ENCODE measurements at regions not wholly inside any gene's neighbourhood (a gene's known extent, or its start where the extent isn't known, plus 50 kb on each side); places are given as distances from the start of the nearest gene placed in this dataset.

DNA sequence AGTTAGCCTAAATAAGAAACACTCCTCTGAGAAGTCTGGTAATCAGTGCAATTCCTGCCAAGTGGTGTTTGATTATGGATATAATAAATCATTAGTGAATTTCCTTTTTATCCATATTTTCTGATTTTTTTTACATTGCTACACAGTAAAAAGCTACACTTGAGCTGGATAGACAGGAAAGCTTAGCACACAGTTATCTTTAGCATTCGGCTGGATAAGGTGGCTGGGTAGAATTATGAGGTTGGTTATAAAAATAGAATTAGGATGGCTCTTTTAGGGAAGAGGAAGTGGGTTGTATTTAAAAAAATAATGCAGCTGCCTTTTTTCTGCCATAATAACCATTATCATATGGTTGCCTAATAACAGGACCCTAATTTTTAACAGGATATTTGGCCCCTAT is 460.6 kb downstream of the NAF1 start:
- TF ChIP-seq, protein P1, sequence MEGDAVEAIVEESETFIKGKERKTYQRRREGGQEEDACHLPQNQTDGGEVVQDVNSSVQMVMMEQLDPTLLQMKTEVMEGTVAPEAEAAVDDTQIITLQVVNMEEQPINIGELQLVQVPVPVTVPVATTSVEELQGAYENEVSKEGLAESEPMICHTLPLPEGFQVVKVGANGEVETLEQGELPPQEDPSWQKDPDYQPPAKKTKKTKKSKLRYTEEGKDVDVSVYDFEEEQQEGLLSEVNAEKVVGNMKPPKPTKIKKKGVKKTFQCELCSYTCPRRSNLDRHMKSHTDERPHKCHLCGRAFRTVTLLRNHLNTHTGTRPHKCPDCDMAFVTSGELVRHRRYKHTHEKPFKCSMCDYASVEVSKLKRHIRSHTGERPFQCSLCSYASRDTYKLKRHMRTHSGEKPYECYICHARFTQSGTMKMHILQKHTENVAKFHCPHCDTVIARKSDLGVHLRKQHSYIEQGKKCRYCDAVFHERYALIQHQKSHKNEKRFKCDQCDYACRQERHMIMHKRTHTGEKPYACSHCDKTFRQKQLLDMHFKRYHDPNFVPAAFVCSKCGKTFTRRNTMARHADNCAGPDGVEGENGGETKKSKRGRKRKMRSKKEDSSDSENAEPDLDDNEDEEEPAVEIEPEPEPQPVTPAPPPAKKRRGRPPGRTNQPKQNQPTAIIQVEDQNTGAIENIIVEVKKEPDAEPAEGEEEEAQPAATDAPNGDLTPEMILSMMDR (IDR thresholded peaks at IDR 0.05; ENCODE audit: unreplicated experiment): no peak
- DNase-seq (ENCODE audit: low spot score, unreplicated experiment): no peak
- H3K27me3 Mint-ChIP-seq: no peaks in the 10 kb centered on the region
- no peaks in the 10 kb centered on the region for H3K4me1 Mint-ChIP-seq (ENCODE audit: low read depth)
- no peaks in the 10 kb centered on the region for H3K36me3 Mint-ChIP-seq (ENCODE audit: insufficient read depth)
- no peak overlapping the region for H3K27ac Mint-ChIP-seq
- H3K4me3 Mint-ChIP-seq (ENCODE audit: low read depth): no peak overlapping the region
- peaks cover 10% of the 10 kb centered on the region for H3K9me3 Mint-ChIP-seq (ENCODE audit: low read depth)

DNA sequence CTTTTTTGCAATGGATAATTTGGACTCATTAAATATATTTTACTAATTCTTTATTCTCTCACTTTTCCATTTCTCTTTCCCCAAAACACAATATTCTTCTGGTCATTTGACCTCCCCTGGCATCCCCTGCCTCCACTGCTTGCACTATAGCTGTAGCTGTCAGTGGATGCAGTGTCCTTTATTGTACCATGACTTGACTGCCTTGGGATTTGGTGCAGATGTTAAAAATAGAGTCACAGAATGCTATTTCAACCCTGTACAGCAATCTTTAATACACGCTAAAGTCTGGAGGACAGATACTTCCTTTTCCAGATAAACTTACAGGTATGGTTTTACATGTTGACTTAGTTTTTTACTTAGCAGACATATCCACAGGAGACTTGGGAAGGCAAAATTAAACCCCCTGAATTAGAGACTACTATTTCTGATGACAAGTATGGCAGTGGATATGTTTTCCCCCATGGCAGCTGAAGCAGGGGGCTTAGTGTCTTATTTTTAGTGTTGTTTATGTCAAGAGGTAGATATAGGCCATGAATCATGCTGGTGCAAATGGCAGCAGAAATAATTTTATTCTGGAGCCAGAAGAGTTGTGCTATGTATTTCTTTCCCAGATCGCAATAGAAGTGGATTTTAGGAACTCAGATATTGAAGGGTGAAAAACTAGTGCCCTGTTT is 461.4 kb downstream of the NAF1 start:
- Mint-ChIP-seq H3K27me3 (no peaks in the 10 kb centered on the region), H3K36me3 (ENCODE audit: insufficient read depth) (no peaks in the 10 kb centered on the region), H3K4me3 (ENCODE audit: low read depth) (no peak overlapping the region), H3K9me3 (ENCODE audit: low read depth) (peaks cover 9% of the 10 kb centered on the region), H3K27ac (no peak overlapping the region), H3K4me1 (ENCODE audit: low read depth) (no peaks in the 10 kb centered on the region)
- DNase-seq (ENCODE audit: low spot score, unreplicated experiment): no peak
- TF ChIP-seq, protein P1 (IDR thresholded peaks at IDR 0.05; ENCODE audit: unreplicated experiment): no peak

DNA sequence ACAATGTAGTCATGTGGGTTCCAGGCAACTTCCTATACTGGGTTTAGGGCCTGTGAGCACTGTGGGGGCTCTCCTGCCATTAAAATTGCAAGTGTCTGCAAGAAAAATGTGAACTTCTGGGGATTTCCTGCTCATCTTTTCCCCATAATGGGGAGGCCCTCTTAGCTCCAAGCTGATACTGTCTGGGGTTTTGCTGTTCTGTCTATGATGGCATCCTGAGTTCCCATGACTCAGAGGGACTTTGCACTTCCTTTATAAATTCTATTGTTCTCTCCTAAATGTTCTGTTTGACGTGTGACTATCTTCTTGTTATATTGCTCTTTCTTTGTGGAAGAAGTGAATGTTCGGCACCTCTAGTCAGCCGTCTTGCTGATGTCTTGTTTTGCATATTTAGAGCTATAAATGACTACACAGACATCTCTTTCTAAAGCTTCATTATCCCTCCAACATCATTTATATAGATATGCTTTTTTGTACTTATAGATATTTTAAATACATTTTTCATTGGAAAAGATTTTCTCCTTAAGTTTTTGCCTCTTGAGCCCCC is 465.8 kb downstream of the NAF1 start:
- H3K9me3 Mint-ChIP-seq (ENCODE audit: low read depth): peaks cover 4% of the 10 kb centered on the region
- H3K4me3 Mint-ChIP-seq (ENCODE audit: low read depth): no peak overlapping the region

DNA sequence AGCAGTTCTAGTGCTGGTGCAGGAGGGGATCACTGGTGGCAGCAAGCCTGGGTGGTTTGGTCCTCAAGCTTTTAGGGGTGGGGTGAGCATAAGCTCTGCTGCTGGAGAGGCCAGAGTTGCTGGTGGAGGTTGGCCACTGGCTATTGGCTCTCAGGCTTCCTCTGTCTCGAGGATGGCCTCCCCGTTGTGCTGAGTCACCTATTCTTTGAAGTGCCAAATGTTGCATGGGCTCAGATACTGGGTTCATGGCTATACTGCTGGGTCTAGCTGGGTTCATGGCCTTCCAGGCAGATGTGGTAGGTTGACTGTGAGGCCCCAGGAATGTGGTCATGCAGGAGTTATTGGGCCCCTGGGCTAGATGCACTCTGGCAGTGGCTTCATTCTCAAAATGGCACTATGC is 466.3 kb downstream of the NAF1 start:
- TF ChIP-seq, protein P1 (IDR thresholded peaks at IDR 0.05; ENCODE audit: unreplicated experiment): no peak
- Mint-ChIP-seq H3K4me1 (ENCODE audit: low read depth) (no peaks in the 10 kb centered on the region), H3K27ac (no peak overlapping the region), H3K36me3 (ENCODE audit: insufficient read depth) (no peaks in the 10 kb centered on the region), H3K9me3 (ENCODE audit: low read depth) (peaks cover 4% of the 10 kb centered on the region), H3K4me3 (ENCODE audit: low read depth) (no peak overlapping the region), H3K27me3 (no peaks in the 10 kb centered on the region)
- no peak for DNase-seq (ENCODE audit: low spot score, unreplicated experiment)

More for the DNA sequence above, 465.8 kb downstream of the NAF1 start:
- no peak overlapping the region for H3K27ac Mint-ChIP-seq
- TF ChIP-seq, protein P1 (IDR thresholded peaks at IDR 0.05; ENCODE audit: unreplicated experiment): no peak
- no peaks in the 10 kb centered on the region for H3K4me1 Mint-ChIP-seq (ENCODE audit: low read depth)
- H3K36me3 Mint-ChIP-seq (ENCODE audit: insufficient read depth): no peaks in the 10 kb centered on the region
- no peak for DNase-seq (ENCODE audit: low spot score, unreplicated experiment)
- no peaks in the 10 kb centered on the region for H3K27me3 Mint-ChIP-seq

DNA sequence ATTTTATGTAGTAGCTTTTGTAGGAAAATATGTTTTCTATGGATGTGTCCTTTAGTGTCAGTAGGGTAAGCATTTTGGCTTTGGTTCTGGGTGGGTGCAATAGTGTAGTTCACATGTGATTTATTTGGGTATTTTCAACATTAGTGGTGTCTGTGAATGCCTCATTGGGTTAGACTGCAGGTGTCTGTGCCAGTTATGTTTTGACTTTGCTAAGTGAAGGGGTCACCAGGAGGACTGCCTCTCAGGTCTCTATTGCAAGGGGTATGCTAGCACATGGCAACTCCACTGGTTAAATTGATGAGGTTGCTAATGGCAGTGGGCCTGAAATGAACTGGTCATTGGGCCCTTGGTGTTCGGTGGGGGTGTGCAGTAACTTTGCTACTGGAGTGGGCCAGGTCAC is 467.1 kb downstream of the NAF1 start:
- no peak for DNase-seq (ENCODE audit: low spot score, unreplicated experiment)
- H3K27me3 Mint-ChIP-seq: no peaks in the 10 kb centered on the region
- H3K27ac Mint-ChIP-seq: no peak overlapping the region
- H3K4me3 Mint-ChIP-seq (ENCODE audit: low read depth): no peak overlapping the region
- peaks cover 5% of the 10 kb centered on the region for H3K9me3 Mint-ChIP-seq (ENCODE audit: low read depth)
- H3K36me3 Mint-ChIP-seq (ENCODE audit: insufficient read depth): no peaks in the 10 kb centered on the region
- H3K4me1 Mint-ChIP-seq (ENCODE audit: low read depth): no peaks in the 10 kb centered on the region
- TF ChIP-seq, protein P1 (IDR thresholded peaks at IDR 0.05; ENCODE audit: unreplicated experiment): no peak

Data from progenitor cell of endocrine pancreas (in vitro differentiated cells).